GM19395 (cell line): ENCODE measurements at regions not wholly inside any gene's neighbourhood (a gene's known extent, or its start where the extent isn't known, plus 50 kb on each side); places are given as distances from the start of the nearest gene placed in this dataset.
"Not testable (repeated sequence)": the region's sequence is repeated elsewhere in the genome, so short reads cannot be mapped to it uniquely, and the experiment has no call there.

Source experiments
- ATAC-seq: cut with Tn5 transposase; IDR thresholded peaks from one replicate; pipeline ENCODE4 v1.9.1; 2021; ENCODE audit warnings: mild to moderate bottlenecking, moderate library complexity; ENCODE audit not compliant: unreplicated experiment

DNA sequence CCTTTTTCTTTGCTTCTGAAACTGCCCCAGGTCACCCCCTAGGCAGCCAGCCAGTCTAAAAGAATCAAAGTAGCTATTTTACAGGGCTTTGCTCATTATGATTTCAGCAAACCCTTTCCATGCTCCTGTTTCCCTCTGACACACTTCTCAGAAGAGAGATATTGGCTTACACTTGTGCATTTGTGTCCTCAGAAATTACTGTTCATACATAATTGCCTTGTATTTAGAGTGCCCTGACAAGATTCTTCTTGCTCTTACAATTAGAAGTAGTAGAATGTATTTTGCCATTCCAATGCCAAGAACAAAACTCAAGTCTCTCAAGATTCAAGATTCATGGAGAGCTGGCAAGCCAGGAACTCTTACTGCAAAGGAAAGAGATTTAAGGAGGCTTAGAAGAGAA, 531.0 kb upstream of the ZFP42 start:
- ATAC-seq = no peak

DNA sequence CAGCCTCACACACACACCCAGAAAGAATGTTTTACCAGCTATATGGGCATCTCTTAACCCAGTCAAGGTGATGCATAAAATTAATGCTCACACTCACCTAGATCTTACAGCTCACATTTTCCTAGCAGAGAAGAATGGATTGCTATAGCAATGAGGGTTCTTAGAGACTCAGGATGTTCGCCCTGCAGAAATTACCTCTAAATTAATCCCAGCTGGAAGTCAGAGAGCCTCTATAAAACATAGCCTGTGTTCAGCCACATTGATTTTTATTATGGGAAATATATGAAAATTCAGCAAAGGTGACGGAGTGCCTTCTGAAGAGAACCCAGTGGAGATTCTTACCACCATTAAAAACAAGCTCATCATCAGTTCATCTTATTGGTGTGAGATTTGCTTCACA, 528.3 kb upstream of the ZFP42 start:
- no peak for ATAC-seq

DNA sequence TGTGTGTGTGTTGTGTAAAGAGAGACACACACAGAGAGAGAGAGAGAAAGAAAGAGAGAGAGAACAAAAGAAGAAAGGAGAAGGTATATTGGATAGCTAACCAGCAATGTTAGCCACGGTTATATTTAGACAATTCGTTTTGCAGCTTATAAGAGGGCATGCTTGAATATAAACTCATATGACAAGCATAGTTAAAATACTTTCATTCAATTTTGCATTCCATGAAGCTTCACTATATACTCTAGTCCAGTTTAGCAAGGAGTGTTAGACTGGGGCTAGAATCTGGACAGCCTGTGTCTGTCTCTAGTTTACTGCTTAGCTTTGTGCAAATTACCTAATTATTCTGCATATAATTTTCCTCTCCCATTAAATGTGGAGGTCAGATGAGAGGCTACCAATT, 525.9 kb upstream of the ZFP42 start:
- ATAC-seq = no peak

DNA sequence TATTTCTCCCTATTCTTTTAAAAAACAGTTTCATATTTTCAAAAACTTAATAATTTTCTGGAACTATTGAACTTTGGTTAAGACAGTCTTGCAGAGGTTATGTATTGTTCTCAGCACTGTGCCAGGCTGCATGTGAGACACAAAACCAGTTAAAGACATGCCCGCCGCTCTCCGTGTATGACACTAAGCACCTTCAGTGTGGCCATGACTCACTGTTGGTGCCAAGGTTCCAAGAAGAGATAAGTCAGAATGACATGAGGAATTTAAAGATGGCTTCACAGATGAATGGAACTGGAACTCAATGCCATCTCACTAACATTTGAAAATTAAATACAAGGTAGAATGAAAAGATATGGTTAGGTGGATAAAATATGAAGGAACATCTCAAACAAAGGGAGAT, 525.5 kb upstream of the ZFP42 start:
- no peak for ATAC-seq

DNA sequence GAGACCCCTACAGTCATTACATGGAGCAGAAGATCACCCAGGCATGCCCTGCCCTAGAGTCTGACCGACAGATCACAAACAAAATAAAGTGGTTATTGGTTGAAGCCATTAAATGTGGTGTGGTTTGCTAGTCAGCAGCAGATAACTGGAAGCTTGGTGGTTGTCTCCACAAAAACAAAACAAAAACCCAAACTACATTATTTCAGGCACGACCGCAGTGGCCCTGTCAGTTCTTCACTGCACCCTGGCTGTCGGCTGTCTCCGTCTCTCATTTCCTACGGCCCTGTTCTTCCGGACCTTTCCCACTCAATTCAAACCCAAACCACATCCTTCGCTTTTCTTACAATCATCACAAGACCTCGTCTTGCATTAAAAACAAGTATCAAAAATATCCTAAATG, 521.3 kb upstream of the ZFP42 start:
- ATAC-seq = no peak

DNA sequence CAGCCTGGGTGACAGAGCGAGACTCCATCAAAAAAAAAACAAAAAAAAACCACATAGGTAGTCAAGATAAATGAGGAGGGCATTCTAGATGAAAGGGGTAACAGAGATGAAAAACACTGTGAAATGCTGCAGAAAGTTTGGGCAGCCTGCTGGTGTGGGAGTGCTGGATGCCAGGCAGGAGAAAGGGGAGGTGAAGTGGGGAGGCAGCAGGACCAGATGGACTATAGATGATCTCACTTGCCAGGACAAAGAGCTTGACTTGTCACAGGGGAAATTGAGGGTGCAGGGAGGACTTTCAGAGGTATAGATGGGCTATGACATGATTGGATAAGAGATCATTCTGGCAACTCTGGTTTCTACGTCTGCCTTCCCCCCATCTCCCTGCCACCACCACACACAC, 519.7 kb upstream of the ZFP42 start:
- no peak for ATAC-seq

DNA sequence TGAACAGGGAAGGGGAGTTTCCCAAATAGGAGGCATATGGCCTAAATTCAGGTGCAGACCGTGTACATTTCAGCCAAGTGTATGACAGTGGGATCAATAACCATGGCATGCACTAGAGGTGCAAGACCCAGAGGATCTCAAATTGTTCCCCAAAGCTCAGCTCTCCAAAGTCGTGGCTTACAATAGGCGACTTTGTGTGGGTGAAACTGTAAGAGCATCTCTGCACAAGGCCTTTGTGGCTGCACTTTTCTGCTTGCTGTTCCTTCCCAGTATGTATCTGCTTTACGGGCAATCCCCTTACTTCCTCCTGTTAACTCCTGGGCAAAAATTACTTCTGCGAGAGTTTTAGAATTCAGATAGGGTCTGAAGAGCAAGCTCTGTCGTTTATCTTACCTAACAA, 518.3 kb upstream of the ZFP42 start:
- ATAC-seq = no peak

DNA sequence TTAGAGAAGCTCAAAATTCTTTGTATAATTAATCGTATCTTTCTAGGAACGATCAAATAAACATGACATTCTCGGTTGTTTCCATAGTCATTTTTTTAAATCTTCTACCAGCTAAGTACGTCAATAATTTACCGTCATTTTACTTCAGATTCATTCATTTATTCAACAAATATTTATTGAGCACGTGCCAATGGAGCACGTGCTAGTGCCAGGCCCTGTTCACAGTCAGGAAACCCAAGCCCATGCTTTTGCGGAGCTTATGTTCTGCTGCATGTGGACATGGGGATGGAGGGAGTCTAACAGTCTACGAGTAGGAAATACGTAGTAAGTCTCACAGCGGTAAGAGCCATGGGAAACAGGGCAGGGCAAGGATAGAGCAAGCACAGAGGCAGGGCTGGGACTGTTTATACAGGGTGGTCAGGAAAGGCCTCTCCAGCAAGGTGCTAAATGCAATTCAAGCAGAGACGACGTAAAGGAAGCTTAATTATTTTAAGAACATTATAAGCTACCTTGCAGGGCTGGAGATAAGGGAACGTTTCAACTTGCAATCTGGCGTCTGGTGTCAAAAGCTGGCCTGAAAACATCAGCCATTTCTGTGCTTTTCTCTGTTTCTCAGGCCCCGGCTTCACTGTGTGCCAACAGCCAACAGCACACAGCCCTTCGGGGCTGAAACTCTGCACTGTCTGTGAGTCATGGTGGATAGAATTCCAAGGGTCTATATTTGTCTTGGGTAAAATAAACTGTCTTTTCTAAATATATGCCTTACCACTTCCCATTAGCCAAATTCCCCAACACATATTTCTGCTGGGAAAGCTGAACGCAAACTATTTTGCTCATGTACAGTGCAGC, 517.1 kb upstream of the ZFP42 start:
- no peak for ATAC-seq

DNA sequence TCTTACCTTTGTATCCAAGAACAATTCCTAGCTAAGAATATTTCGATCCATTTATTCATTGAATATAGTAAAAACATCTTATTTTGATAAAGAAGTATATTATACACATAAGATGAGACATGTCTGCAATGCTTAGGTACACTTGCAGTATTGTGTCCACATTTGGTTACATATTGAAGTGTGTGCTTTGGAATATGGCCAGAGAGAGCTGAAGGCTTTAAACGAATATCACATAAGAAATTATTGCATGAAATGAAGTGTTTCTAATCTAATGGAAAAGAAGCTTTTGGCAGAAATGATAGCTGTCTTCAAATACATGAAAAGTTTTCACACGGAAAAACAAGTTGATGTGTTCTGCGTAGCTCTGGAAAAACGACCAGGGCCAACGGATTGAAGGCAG, 516.1 kb upstream of the ZFP42 start:
- ATAC-seq = no peak

DNA sequence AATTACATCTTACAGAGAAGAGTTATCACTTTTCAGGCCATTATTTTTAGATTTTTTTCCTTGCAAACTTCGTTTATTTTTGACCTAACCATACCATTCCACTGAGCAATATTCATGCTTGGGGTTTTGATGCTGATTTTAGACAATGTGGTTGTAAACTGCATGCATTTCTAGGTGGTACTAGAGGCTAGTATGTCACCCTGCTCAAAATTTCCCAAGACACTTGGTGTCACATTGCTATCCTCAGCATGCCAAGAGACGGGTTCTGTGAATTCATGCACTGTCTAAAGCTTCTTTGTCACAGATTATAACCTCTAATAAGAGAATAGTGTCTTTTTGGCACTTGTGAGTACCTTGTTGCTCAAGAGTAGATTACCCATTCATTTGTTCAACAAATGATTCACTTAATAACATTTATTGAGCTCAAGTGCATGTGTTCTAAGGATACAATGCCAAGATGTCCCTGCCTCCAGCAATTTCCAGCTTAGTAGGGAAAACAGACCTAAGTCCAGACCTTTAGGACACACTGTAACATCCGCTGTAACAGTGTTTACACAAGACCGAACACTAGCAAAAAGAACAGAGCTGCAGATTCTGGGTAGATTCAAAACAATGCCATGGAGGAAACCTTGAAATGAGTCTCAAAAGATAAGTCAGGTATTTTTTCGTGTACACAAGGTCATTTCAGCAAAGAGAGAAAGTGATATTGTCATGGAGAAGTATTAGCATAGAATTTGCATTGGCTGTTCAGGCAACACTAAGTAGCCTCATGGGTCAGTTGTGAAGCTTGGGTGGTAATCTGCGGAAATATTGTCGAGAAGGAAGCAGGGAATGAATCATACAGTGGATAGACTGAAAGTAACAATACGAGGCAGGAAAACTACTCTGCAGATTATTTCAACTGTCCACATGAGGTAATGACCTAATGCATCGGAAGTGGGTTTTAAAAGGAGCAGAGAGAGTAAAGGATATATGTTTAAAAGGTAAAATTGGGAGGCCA, 515.1 kb upstream of the ZFP42 start:
- no peak for ATAC-seq

DNA sequence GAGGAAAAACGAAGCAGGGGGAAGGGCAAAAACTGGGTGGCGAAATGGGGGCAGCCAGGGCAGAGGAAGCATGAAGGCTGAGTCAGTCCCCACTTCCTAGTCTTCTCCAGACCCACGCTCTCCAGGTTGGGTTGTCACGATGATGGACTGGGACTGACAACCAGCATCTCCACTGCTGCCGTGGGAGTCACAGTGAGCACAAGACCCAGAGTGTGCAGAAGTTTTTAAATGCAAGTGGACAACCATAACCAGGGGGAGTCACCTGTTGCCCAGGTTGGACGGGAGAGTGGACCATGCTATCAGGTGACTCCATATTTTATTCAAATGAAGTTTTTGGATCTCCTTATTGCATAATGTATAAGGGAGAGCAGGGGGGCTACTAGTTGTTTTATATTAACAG, 511.4 kb upstream of the ZFP42 start:
- ATAC-seq = no peak

DNA sequence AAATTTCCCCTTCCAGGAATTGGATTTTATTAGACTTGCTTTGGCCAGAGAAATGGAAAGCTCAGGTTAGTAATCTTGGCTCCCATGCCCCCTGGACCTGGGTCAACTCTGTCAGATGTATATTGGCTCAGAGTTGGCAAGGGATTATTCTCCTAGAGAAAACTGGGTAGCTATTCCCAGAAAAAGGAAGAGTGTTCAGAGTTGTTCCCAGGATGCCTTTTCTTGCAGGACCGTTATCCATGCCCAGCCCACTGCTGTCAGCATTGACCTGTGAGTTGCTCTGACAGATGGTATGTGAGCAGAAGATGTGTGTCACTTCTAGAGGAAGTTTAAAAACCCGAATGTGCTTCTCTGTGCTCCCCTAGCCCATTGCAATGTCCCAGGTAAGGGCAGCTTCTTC, 509.9 kb upstream of the ZFP42 start:
- no peak for ATAC-seq

DNA sequence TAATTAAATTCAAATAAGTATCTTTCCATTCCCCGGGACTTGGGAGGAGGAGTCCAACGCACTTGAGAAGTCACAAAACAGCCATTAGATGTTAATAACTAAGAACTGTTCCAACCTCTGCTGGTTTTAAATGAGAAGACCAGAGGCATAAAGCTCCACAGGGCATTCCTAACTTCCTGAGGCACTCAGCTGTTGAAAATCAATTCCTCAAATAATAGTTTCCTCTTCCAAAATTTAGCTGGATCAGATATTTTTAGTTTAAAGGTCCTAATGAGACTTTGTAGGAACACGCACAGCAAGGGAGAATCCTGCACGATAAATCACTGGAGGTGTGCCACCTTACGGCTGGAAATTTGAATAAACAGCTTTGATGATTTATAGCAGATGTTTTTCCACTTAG, 504.3 kb upstream of the ZFP42 start:
- no peak for ATAC-seq

DNA sequence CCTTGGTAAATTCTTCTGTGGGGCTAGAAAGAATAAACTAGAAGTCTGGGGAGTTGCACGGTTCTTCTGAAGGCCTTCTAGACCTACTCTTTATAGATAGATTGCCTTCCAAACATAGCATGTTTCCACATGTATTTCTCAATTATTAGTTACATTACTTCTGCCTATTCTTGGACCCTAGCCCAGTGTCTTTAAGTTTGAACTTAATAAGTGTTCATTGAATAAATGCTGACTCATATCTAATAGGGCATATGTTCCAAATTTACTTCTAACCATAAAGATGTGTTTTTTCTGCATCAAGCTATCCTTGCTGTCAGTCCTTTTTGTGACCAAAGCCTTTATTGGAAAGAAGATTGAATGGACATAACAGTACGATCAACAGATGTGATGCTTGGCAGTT, 503.6 kb upstream of the ZFP42 start:
- ATAC-seq = no peak

DNA sequence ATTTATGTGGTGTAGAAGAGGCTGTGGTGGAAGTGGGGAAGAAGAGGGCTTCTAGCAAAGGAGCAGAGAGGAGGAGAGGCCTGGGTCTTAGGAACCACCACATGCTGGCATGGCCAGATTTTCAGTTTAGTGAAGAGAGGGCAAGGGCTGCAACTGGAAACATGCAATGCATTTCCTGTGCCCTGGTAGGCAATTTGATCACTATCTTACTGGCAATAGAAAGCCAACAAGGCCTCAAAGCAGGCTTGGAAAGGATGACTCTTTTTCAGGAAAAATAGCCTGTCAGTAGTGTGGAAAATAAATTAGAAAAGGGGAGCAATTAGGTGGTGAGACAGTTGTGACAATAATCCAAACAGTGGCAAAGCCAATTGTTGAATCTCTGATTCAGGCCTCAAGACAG, 501.9 kb upstream of the ZFP42 start:
- no peak for ATAC-seq

DNA sequence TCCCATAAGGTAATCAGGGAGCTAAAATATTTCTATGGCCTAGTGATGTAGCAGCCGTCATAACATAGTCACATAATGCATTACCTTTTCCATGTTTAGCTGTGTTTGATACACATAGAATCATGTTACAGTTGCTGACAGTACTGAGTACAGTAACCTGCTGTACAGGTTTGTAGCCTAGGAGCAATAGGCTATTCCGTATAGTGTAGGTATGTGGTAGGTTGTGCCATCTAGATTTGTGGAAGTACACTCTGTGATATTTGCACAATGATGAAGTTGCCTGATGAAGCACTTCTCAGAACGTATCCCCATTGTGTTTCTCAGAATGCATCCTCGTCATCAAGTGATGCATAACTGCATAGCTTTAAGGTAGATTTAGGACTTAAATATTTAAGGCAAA, 495.6 kb upstream of the ZFP42 start:
- ATAC-seq = no peak

DNA sequence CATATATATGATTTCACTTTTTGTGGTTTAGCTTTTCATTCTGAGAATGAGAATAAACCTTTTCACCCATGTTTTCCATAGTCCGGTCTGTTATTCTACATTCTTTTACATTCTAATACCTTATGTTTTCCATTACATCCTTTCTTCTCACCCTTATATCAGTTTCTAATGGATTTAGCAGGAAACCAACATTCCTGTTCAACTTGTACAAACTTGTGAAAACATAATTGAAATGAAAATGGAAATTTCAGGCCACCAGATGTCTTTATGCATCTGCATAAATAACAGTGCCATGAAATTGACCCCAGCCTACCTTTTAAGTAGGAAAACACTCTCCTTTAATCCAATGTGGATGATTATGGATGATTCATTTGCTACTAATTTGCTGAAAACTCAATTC, 494.8 kb upstream of the ZFP42 start:
- ATAC-seq = no peak

DNA sequence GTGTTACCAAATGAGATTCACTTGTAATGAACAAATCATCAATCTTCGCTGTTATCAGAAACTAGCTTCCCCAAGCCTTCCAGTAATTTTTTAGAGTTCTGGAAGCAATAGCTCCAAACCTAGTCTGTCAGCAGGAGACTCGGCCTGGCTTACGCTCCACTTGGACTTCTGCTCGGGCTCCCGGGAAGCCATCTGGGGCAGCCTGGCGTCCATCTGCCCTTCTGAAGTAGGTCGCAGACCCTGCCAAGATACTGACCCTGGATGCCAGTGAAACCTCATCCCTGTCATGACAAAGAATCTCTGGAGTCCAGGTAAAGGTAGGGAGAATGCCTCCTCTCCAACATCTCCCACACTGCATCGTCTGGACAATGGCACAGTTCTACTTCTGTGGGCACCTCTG, 493.8 kb upstream of the ZFP42 start:
- no peak for ATAC-seq

DNA sequence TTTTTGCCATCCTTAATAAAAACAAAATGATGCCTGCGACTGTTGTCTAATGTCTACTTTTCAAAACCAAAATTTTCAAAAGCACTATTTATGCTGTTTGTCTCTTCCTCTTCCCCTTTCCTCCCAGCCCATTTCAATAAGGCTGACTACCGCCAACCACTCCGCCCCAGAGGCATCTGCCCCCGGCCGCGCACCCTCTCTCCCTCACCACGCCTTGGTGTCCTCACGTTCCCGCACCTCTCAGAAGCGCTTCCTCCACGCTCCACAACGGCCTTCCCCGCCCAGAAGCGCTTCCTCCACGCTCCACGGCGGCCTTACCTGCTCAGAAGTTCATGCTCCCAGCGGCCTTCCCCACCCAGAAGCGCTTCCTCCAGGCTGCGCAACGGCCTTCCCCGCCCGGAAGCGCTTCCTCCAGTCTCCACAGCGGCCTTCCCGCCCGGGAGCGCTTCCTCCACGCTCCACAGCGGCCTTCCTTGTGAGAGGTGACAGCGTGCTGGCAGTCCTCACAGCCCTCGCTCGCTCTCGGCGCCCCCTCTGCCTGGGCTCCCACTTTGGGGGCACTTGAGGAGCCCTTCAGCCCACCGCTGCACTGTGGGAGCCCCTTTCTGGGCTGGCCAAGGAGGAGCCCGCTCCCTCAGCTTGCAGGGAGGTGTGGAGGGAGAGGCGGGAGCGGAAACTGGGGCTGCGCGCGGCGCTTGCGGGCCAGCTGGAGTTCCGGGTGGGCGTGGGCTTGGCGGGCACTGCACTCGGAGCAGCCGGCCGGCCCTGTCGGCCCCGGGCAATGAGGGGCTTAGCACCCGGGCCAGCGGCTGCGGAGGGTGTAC, 490.4 kb upstream of the ZFP42 start:
- ATAC-seq = no peak

DNA sequence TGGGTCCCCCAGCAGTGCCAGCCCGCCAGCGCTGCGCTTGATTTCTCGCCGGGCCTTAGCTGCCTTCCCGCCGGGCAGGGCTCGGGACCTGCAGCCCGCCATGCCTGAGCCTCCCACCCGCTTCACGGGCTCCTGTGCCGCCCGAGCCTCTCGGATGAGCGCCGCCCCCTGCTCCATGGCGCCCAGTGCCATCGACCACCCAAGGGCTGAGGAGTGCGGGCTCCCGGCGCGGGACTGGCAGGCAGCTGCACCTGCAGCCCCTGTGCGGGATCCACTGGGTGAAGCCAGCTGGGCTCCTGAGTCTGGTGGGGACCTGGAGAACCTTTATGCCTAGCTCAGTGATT, 489.8 kb upstream of the ZFP42 start:
- not testable (repeated sequence) for ATAC-seq

DNA sequence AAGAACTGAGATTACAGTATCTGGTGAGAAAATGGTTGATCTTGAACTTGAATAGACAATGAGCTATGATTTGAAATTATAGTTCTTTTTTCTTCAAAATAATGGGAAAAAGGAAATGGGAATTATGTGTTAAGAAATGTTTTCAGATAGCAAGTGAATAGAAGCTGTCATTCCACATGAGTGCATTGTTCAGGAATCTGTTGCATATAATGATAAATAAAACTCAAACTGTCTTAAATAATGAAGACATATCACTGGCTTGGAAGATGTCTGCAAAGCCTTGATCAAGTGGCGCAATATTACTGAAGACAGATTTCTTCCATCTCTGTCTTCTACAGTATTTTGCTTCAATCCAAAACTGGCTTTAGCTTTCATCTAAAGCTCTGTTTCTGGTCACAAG, 479.3 kb upstream of the ZFP42 start:
- ATAC-seq = no peak
